ENCODE measurements at regions not wholly inside any gene's neighbourhood (a gene's known extent, or its start where the extent isn't known, plus 50 kb on each side); places are given as distances from the start of the nearest gene placed in this dataset.

DNA sequence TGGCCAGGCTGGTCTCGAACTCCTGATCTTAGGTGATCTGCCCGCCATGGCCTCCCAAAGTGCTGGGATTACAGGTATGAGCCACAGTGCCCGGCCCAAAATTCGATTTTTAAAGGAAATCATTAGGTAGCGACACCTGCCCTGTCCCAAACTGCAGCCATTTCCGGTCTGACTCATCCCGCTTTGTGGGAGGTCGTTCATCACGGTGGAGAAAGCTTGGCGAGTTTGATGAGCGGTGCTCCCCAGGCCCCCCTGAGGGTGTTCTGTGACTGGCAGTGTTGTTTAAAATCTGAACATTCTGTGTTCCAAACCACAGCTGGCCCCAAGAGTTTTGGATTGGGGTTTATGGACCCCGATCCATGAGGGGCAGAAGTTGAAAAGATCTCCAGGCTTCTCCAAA lies 53.0 kb upstream of the GLI2 start:
- Histone ChIP-seq H3K27me3 (ENCODE audit: low read depth) (peaks cover 86% of the 10 kb centered on the region), H3K36me3 (no peaks in the 10 kb centered on the region), H3K27ac (replicated peaks) (no peak overlapping the region), H3K9me3 (replicated peaks) (no peaks in the 10 kb centered on the region), H3K4me1 (peaks cover 4% of the 10 kb centered on the region), H3K4me3 (no peak overlapping the region)
- no peak for TF ChIP-seq CTCF (IDR thresholded peaks at IDR 0.05; ENCODE audit: borderline replicate concordance)
- intact Hi-C loops (cut with micrococcal nuclease) = no loop called here
- no peak for DNase-seq

- Histone ChIP-seq H3K27ac (replicated peaks) (no peak overlapping the region), H3K27me3 (ENCODE audit: low read depth) (peaks cover 89% of the 10 kb centered on the region), H3K36me3 (no peaks in the 10 kb centered on the region), H3K9me3 (replicated peaks) (no peaks in the 10 kb centered on the region), H3K4me3 (no peak overlapping the region), H3K4me1 (peaks cover 4% of the 10 kb centered on the region)
- TF ChIP-seq CTCF (IDR thresholded peaks at IDR 0.05; ENCODE audit: borderline replicate concordance) = no peak
- intact Hi-C loops (cut with micrococcal nuclease) = no loop called here
- DNase-seq = no peak
Observed at GRCh38 chr2:120683081-120683480, 52.6 kb upstream of the GLI2 start.

DNA sequence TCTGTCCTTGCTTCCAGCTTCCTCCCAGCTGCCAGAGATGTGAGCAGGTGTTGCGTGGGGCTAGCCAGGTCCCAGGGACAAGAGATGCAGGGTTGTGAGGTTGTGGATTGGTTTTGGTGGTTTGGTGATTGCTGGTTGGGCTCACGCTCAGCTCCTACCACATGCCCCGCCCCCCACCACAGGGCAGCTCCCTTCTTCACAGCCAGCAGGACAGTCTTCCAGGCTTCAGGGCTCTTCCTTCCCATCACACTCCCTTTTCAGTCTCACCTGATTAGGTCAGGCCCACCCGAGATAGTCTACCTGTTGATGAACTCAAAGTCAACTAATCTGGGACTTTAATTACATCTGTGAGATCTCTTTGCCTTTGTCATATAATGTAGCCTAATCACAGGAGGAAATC lies 52.0 kb upstream of the GLI2 start:
- intact Hi-C loops (cut with micrococcal nuclease) = no loop called here
- no peak for DNase-seq
- peaks cover 4% of the 10 kb centered on the region for H3K4me1 ChIP-seq
- no peak for TF ChIP-seq CTCF (IDR thresholded peaks at IDR 0.05; ENCODE audit: borderline replicate concordance)
- H3K27ac ChIP-seq (replicated peaks) = no peak overlapping the region
- H3K36me3 ChIP-seq = no peaks in the 10 kb centered on the region
- H3K4me3 ChIP-seq = no peak overlapping the region
- H3K27me3 ChIP-seq (ENCODE audit: low read depth) = peaks cover 89% of the 10 kb centered on the region
- no peaks in the 10 kb centered on the region for H3K9me3 ChIP-seq (replicated peaks)

- intact Hi-C loops (cut with micrococcal nuclease) = no loop called here
- Histone ChIP-seq H3K9me3 (replicated peaks) (no peaks in the 10 kb centered on the region), H3K4me1 (peaks cover 4% of the 10 kb centered on the region), H3K27ac (replicated peaks) (no peak overlapping the region), H3K36me3 (no peaks in the 10 kb centered on the region), H3K27me3 (ENCODE audit: low read depth) (peaks cover 89% of the 10 kb centered on the region), H3K4me3 (no peak overlapping the region)
- no peak for TF ChIP-seq CTCF (IDR thresholded peaks at IDR 0.05; ENCODE audit: borderline replicate concordance)
- no peak for DNase-seq
Observed at GRCh38 chr2:120684289-120685065, 51.2 kb upstream of the GLI2 start.

GRCh38 chr2:120685066-120685973 lies 50.3 kb upstream of the GLI2 start:
- Histone ChIP-seq H3K27me3 (ENCODE audit: low read depth) (peaks cover 90% of the 10 kb centered on the region), H3K27ac (replicated peaks) (no peak overlapping the region), H3K36me3 (no peaks in the 10 kb centered on the region), H3K4me1 (no peaks in the 10 kb centered on the region), H3K9me3 (replicated peaks) (no peaks in the 10 kb centered on the region), H3K4me3 (no peak overlapping the region)
- no peak for TF ChIP-seq CTCF (IDR thresholded peaks at IDR 0.05; ENCODE audit: borderline replicate concordance)
- no peak for DNase-seq
- intact Hi-C loops (cut with micrococcal nuclease) = no loop called here

All from left ventricle myocardium inferior (tissue), 1 donor.